SK-MEL-5 (cell line): ENCODE measurements at regions not wholly inside any gene's neighbourhood (a gene's known extent, or its start where the extent isn't known, plus 50 kb on each side); places are given as distances from the start of the nearest gene placed in this dataset.
A peak's percentile ranks its signal among the peaks of the same experiment; 100 is the strongest.

Experiments used
- DNase-seq: peaks from one replicate; pipeline ENCODE4 v3.0.0-alpha.2; 2016; ENCODE audit warnings: low read depth, low spot score
- in situ Hi-C: cut with HindIII; loops from 2 replicates; pipeline ENCODE4 v1.10.0; 2016; ENCODE audit warnings: low sequenced_read_pairs, high pct_unique_total_duplicates, low pct_unique_long_range_greater_than_20kb

- DNase-seq: no peak
- in situ Hi-C loops: no loop called here
Observed at GRCh38 chr17:17398188-17398942, 78.4 kb upstream of the MED9 start.

GRCh38 chr17:17398943-17399926 lies 77.6 kb upstream of the MED9 start:
- no peak for DNase-seq
- in situ Hi-C loops: no loop called here

- in situ Hi-C loops: no loop called here
- no peak for DNase-seq
Observed at GRCh38 chr17:17400070-17400469, 76.7 kb upstream of the MED9 start.

- no peak for DNase-seq
- in situ Hi-C loops: no loop called here
Observed at GRCh38 chr17:17400566-17401184, 76.1 kb upstream of the MED9 start.

- DNase-seq: peak; percentile 70
- in situ Hi-C loops: no loop called here
Observed at GRCh38 chr17:17401271-17401781, 75.5 kb upstream of the MED9 start.

- in situ Hi-C loops: no loop called here
- DNase-seq: no peak
Observed at GRCh38 chr17:17402558-17402957, 74.2 kb upstream of the MED9 start.

- no peak for DNase-seq
- in situ Hi-C loops: no loop called here
Observed at GRCh38 chr17:17403065-17403464, 73.7 kb upstream of the MED9 start.

GRCh38 chr17:17403899-17404576 lies 72.8 kb upstream of the MED9 start:
- in situ Hi-C loops: no loop called here

GRCh38 chr17:17405673-17406072 lies 71.1 kb upstream of the MED9 start:
- no peak for DNase-seq
- in situ Hi-C loops: no loop called here

More at GRCh38 chr17:17403899-17404576, 72.8 kb upstream of the MED9 start:
- no peak for DNase-seq

GRCh38 chr17:17406225-17406624 lies 70.6 kb upstream of the MED9 start:
- in situ Hi-C loops: no loop called here

GRCh38 chr17:17408236-17408794 lies 68.5 kb upstream of the MED9 start:
- in situ Hi-C loops: no loop called here
- no peak for DNase-seq

More at GRCh38 chr17:17406225-17406624, 70.6 kb upstream of the MED9 start:
- no peak for DNase-seq

GRCh38 chr17:17410357-17410756 lies 66.4 kb upstream of the MED9 start:
- no peak for DNase-seq
- in situ Hi-C loops: no loop called here

- in situ Hi-C loops: no loop called here
- no peak for DNase-seq
Observed at GRCh38 chr17:17411692-17412091, 65.1 kb upstream of the MED9 start.

GRCh38 chr17:17412326-17412725 lies 64.5 kb upstream of the MED9 start:
- in situ Hi-C loops: no loop called here
- no peak for DNase-seq

GRCh38 chr17:17413215-17413792 lies 63.5 kb upstream of the MED9 start:
- in situ Hi-C loops: no loop called here
- no peak for DNase-seq

GRCh38 chr17:17413821-17414220 lies 63.0 kb upstream of the MED9 start:
- no peak for DNase-seq
- in situ Hi-C loops: no loop called here

GRCh38 chr17:17414341-17414805 lies 62.4 kb upstream of the MED9 start:
- in situ Hi-C loops: no loop called here

More at GRCh38 chr17:17414341-17414805, 62.4 kb upstream of the MED9 start:
- DNase-seq: no peak
